ENCODE measurements at regions not wholly inside any gene's neighbourhood (a gene's known extent, or its start where the extent isn't known, plus 50 kb on each side); places are given as distances from the start of the nearest gene placed in this dataset.

- TF ChIP-seq CTCF (conservative IDR thresholded peaks at IDR 0.05 in 1 of 2, IDR thresholded peaks at IDR 0.05 in 1 of 2; ENCODE audit: low read depth in 1 of 2, low read length in 2 of 2) (no peak), EZH2 (IDR thresholded peaks at IDR 0.05; ENCODE audit: low read length, missing control alignments) (no peak)
Measured at GRCh38 chr2:84197901-84198300, 261.2 kb downstream of the SUCLG1 start.

Measured in fibroblast of lung (primary cell).